GM12872 (cell line): ENCODE measurements at regions not wholly inside any gene's neighbourhood (a gene's known extent, or its start where the extent isn't known, plus 50 kb on each side); places are given as distances from the start of the nearest gene placed in this dataset.

Source experiments
- CTCF ChIP-seq: IDR thresholded peaks from 3 replicates; pipeline ENCODE4 v1.5.1; 2011; ENCODE audit warnings: low read depth, mild to moderate bottlenecking, low read length, moderate library complexity; ENCODE audit not compliant: insufficient read depth

- no peak for TF ChIP-seq CTCF
Measured at GRCh38 chr7:90022213-90022612, 132.1 kb upstream of the STEAP1 start.

GRCh38 chr7:90025771-90026170 is 128.5 kb upstream of the STEAP1 start:
- TF ChIP-seq CTCF: no peak

DNA sequence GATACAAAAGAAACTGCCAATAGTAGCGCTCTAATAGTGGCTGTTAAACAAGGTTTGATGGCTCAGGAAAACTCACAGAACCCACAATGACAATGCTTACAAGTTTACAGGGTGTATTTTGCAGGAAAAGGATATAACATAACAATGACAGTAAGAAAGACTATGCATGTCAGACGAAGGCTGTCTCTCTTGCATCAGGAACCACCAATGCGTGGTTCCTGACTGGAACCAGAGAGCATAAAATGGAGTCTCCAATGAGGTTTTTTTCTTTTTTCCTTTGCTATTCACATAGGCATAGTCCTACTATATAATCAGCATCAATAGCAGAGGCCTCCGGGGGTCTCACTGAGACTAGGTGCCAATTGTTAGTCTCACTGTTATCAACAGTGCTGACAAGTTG is 120.4 kb upstream of the STEAP1 start:
- TF ChIP-seq CTCF: no peak

- TF ChIP-seq CTCF: no peak
Measured at GRCh38 chr7:90053094-90053493, 101.2 kb upstream of the STEAP1 start.

DNA sequence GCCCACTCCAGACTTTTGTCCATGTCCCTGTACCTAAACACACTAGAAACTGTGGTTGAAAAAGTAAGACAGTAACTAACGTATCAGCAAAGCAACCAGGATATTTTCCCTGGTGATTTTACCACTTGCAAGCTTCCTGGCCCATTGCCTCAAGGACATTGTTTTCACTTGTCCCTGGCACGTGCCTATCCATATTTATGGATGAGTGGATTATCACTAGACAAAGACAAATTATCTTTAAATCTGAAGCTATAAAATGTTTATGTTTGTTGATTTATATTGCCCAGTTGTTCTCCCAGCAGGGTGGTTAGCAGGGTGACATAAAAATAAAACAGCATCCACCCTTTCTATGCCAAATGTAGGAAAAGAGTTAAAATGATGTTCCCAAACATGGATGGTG is 93.2 kb upstream of the STEAP1 start:
- no peak for TF ChIP-seq CTCF

GRCh38 chr7:90064370-90064769 is 89.9 kb upstream of the STEAP1 start:
- no peak for TF ChIP-seq CTCF

GRCh38 chr7:90067171-90067570 is 87.1 kb upstream of the STEAP1 start:
- no peak for TF ChIP-seq CTCF

- no peak for TF ChIP-seq CTCF
Measured at GRCh38 chr7:90078921-90079320, 75.3 kb upstream of the STEAP1 start.
